Suprapubic skin (tissue), 4 donors: ENCODE measurements at regions not wholly inside any gene's neighbourhood (a gene's known extent, or its start where the extent isn't known, plus 50 kb on each side); places are given as distances from the start of the nearest gene placed in this dataset.

Source experiments
- EP300 ChIP-seq: sonication (generic); formaldehyde crosslinking; IDR thresholded peaks from one replicate; pipeline ENCODE4 v1.6.1; 2017; ENCODE audit warnings: antibody characterized with exemption
- POLR2A ChIP-seq, 2 donors: fragments of 450-650 bp; IDR thresholded peaks; one replicate each; pipeline ENCODE4 v1.6.1; 2017; ENCODE audit warnings: antibody characterized with exemption in 2 of 2, mild to moderate bottlenecking in 2 of 2, moderate library complexity in 2 of 2
- POLR2AphosphoS5 ChIP-seq, 3 donors: sonication (generic); formaldehyde crosslinking; IDR thresholded peaks; one replicate each; pipeline ENCODE4 v1.6.1; 2017; ENCODE audit warnings: antibody characterized with exemption in 3 of 3
- TF ChIP-seq, protein P1 (sequence below), 2 donors: fragments of 200-600 bp in 1 of 2; fragments of 450-650 bp in 1 of 2; sonication (generic) in 1 of 2; IDR thresholded peaks; one replicate each; pipeline ENCODE4 v1.5.1; 2016 to 2019; ENCODE audit warnings: antibody characterized with exemption in 2 of 2, mild to moderate bottlenecking in 1 of 2, moderate library complexity in 1 of 2

- TF ChIP-seq, protein P1, sequence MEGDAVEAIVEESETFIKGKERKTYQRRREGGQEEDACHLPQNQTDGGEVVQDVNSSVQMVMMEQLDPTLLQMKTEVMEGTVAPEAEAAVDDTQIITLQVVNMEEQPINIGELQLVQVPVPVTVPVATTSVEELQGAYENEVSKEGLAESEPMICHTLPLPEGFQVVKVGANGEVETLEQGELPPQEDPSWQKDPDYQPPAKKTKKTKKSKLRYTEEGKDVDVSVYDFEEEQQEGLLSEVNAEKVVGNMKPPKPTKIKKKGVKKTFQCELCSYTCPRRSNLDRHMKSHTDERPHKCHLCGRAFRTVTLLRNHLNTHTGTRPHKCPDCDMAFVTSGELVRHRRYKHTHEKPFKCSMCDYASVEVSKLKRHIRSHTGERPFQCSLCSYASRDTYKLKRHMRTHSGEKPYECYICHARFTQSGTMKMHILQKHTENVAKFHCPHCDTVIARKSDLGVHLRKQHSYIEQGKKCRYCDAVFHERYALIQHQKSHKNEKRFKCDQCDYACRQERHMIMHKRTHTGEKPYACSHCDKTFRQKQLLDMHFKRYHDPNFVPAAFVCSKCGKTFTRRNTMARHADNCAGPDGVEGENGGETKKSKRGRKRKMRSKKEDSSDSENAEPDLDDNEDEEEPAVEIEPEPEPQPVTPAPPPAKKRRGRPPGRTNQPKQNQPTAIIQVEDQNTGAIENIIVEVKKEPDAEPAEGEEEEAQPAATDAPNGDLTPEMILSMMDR (IDR thresholded peaks at IDR 0.05): no peak
- TF ChIP-seq POLR2A (IDR thresholded peaks at IDR 0.05) (no peak), POLR2AphosphoS5 (IDR thresholded peaks at IDR 0.05) (no peak), EP300 (no peak)
Measured at GRCh38 chr7:89772276-89772675, 382.0 kb upstream of the STEAP1 start.
